Medulla oblongata (tissue), 1 donor: ENCODE measurements at regions not wholly inside any gene's neighbourhood (a gene's known extent, or its start where the extent isn't known, plus 50 kb on each side); places are given as distances from the start of the nearest gene placed in this dataset.
"Not testable (repeated sequence)": the region's sequence is repeated elsewhere in the genome, so short reads cannot be mapped to it uniquely, and the experiment has no call there.

Experiments
- DNase-seq: peaks from one replicate; pipeline ENCODE4 v3.0.0-alpha.2; 2015; ENCODE audit errors: extremely low spot score

GRCh38 chr2:184421456-184421855 is 176.9 kb upstream of the ZNF804A start:
- not testable (repeated sequence) for DNase-seq

GRCh38 chr2:184425083-184425482 is 173.2 kb upstream of the ZNF804A start:
- DNase-seq = no peak

GRCh38 chr2:184444217-184444616 is 154.1 kb upstream of the ZNF804A start:
- DNase-seq = no peak

- no peak for DNase-seq
Observed at GRCh38 chr2:184444623-184445223, 153.6 kb upstream of the ZNF804A start.

GRCh38 chr2:184449760-184450159 is 148.6 kb upstream of the ZNF804A start:
- DNase-seq = no peak

GRCh38 chr2:184452907-184453306 is 145.4 kb upstream of the ZNF804A start:
- DNase-seq = no peak

GRCh38 chr2:184455624-184456023 is 142.7 kb upstream of the ZNF804A start:
- no peak for DNase-seq

- DNase-seq = not testable (repeated sequence)
Observed at GRCh38 chr2:184456693-184457092, 141.6 kb upstream of the ZNF804A start.

- no peak for DNase-seq
Observed at GRCh38 chr2:184463102-184463865, 135.0 kb upstream of the ZNF804A start.

- DNase-seq = no peak
Observed at GRCh38 chr2:184463866-184464248, 134.5 kb upstream of the ZNF804A start.

- no peak for DNase-seq
Observed at GRCh38 chr2:184468826-184469225, 129.5 kb upstream of the ZNF804A start.

- DNase-seq = no peak
Observed at GRCh38 chr2:184472481-184472880, 125.8 kb upstream of the ZNF804A start.

- DNase-seq = no peak
Observed at GRCh38 chr2:184481865-184482264, 116.5 kb upstream of the ZNF804A start.

GRCh38 chr2:184498936-184499335 is 99.4 kb upstream of the ZNF804A start:
- DNase-seq = no peak

- no peak for DNase-seq
Observed at GRCh38 chr2:184504252-184504651, 94.1 kb upstream of the ZNF804A start.

- DNase-seq = no peak
Observed at GRCh38 chr2:184507254-184507653, 91.1 kb upstream of the ZNF804A start.

GRCh38 chr2:184517402-184517801 is 80.9 kb upstream of the ZNF804A start:
- no peak for DNase-seq

- no peak for DNase-seq
Observed at GRCh38 chr2:184520441-184520840, 77.9 kb upstream of the ZNF804A start.

- no peak for DNase-seq
Observed at GRCh38 chr2:184523732-184524131, 74.6 kb upstream of the ZNF804A start.

- no peak for DNase-seq
Observed at GRCh38 chr2:184524551-184525382, 73.6 kb upstream of the ZNF804A start.

GRCh38 chr2:184527058-184527457 is 71.3 kb upstream of the ZNF804A start:
- DNase-seq = no peak

GRCh38 chr2:184528119-184528518 is 70.2 kb upstream of the ZNF804A start:
- DNase-seq = no peak

- no peak for DNase-seq
Observed at GRCh38 chr2:184530239-184530638, 68.1 kb upstream of the ZNF804A start.
